SU-DHL-6 (cell line): ENCODE measurements at regions not wholly inside any gene's neighbourhood (a gene's known extent, or its start where the extent isn't known, plus 50 kb on each side); places are given as distances from the start of the nearest gene placed in this dataset.

Experiments used
- CTCF ChIP-seq: fragments of 200-600 bp; sonication (generic); IDR thresholded peaks from one replicate; pipeline ENCODE4 v1.5.1; 2017; ENCODE audit warnings: antibody characterized with exemption, mild to moderate bottlenecking, low read length, moderate library complexity; ENCODE audit not compliant: insufficient read depth, poor library complexity, severe bottlenecking
- EZH2phosphoT487 ChIP-seq: fragments of 200-600 bp; sonication (generic), shearing (Covaris generic); conservative IDR thresholded peaks from 2 replicates; pipeline ENCODE4 v1.6.1; 2018; ENCODE audit warnings: mild to moderate bottlenecking, antibody characterized with exemption, low read length, moderate library complexity, mixed read lengths

GRCh38 chr4:189090174-189090814, 850.4 kb upstream of the FRG1 start:
- TF ChIP-seq CTCF = no peak
- TF ChIP-seq EZH2phosphoT487 = no peak
